Gastrocnemius medialis (tissue), 4 donors: ENCODE measurements at regions not wholly inside any gene's neighbourhood (a gene's known extent, or its start where the extent isn't known, plus 50 kb on each side); places are given as distances from the start of the nearest gene placed in this dataset.

Source experiments
- ATAC-seq, 2 donors: fragments of 150-250 bp; one replicate each; pipeline ENCODE4 v1.9.1; 2016
- DNase-seq, 2 donors: peaks; one replicate each; pipeline ENCODE4 v3.0.0-alpha.2; 2019
- H3K27ac ChIP-seq, 4 donors: fragments of 200-600 bp; sonication (generic); 1 replicate in 1 of 4; 2 replicates in 3 of 4; pipeline ENCODE4 v1.5.1; 2016 to 2018; ENCODE audit warnings: mild to moderate bottlenecking in 2 of 4, moderate library complexity in 1 of 4
- H3K27me3 ChIP-seq, 3 donors: fragments of 200-600 bp; sonication (generic) in 2 of 3; 1 replicate in 1 of 3; 2 replicates in 2 of 3; pipeline versions ENCODE4 v1.5.1 to v1.6.0; 2016 to 2019; ENCODE audit warnings: mild to moderate bottlenecking in 1 of 3, moderate library complexity in 1 of 3
- H3K36me3 ChIP-seq, 2 donors: fragments of 200-600 bp; sonication (generic) in 1 of 2; one replicate each; pipeline ENCODE4 v1.5.1; 2017 to 2018
- H3K4me1 ChIP-seq, 2 donors: fragments of 200-600 bp; sonication (generic) in 1 of 2; one replicate each; pipeline ENCODE4 v1.5.1; 2016 to 2017; ENCODE audit warnings: mild to moderate bottlenecking in 2 of 2
- H3K4me3 ChIP-seq, 4 donors: fragments of 200-600 bp; sonication (generic) in 3 of 4; 1 replicate in 1 of 4; 2 replicates in 3 of 4; pipeline ENCODE4 v1.5.1; 2016 to 2019; ENCODE audit warnings: mild to moderate bottlenecking in 2 of 4
- H3K9me3 ChIP-seq, 3 donors: fragments of 200-600 bp; sonication (generic) in 2 of 3; 1 replicate in 1 of 3; 2 replicates in 2 of 3; pipeline ENCODE4 v1.5.1; 2016 to 2019
- CTCF ChIP-seq, 5 experiments: fragments of 450-650 bp in 3 of 5; fragments of 200-600 bp in 2 of 5; sonication (generic) in 2 of 5; IDR thresholded peaks in 4 of 5; conservative IDR thresholded peaks in 1 of 5; 1 replicate in 4 of 5; 2 replicates in 1 of 5; pipeline ENCODE4 v1.5.1; 2016 to 2019; ENCODE audit warnings: antibody characterized with exemption in 5 of 5, mild to moderate bottlenecking in 3 of 5, moderate library complexity in 3 of 5
- POLR2A ChIP-seq, 2 donors: fragments of 450-650 bp; IDR thresholded peaks; one replicate each; pipeline ENCODE4 v1.6.1; 2017; ENCODE audit warnings: antibody characterized with exemption in 2 of 2, mild to moderate bottlenecking in 2 of 2, moderate library complexity in 2 of 2
- in situ Hi-C, 4 donors: fragments of 200-750 bp; cut with MboI; loops; one replicate each; pipeline versions ENCODE4 v1.15.0 to v1.8.0; 2017; ENCODE audit warnings: low sequenced_read_pairs in 4 of 4
- intact Hi-C: fragments of 100-400 bp; cut with DNase I; formaldehyde crosslinking; loops from one replicate; pipeline ENCODE4 v1.15.1; 2023; ENCODE audit warnings: low total_unique reads

GRCh38 chr2:100752628-100753333 lies 67.2 kb upstream of the NPAS2 start:
- Histone ChIP-seq H3K36me3 (no peaks in the 10 kb centered on the region), H3K9me3 (no peaks in the 10 kb centered on the region), H3K4me1 (peaks cover 0 to 7% of the 10 kb centered on the region in 2 donors), H3K4me3 (no peak overlapping the region), H3K27ac (peak overlapping the region in 1 of 4 donors; percentile 28), H3K27me3 (no peaks in the 10 kb centered on the region)
- in situ Hi-C loops (no loop called here), intact Hi-C loops (loop anchor here (5.0 kb wide), 1 partner anchor 65 kb away; no protein-coding TSS in a partner anchor)
- TF ChIP-seq CTCF (IDR thresholded peaks at IDR 0.05 in 4 of 5, conservative IDR thresholded peaks at IDR 0.05 in 1 of 5) (no peak), POLR2A (IDR thresholded peaks at IDR 0.05) (no peak)
- DNase-seq (no peak), ATAC-seq (peak; percentile 81 to 90)

- Histone ChIP-seq H3K9me3 (no peaks in the 10 kb centered on the region), H3K27ac (no peak overlapping the region), H3K4me1 (peaks cover 0 to 7% of the 10 kb centered on the region in 2 donors), H3K27me3 (no peaks in the 10 kb centered on the region), H3K36me3 (no peaks in the 10 kb centered on the region), H3K4me3 (no peak overlapping the region)
- ATAC-seq (no peak), DNase-seq (no peak)
- in situ Hi-C loops: no loop called here
- no peak for TF ChIP-seq CTCF (IDR thresholded peaks at IDR 0.05 in 4 of 5, conservative IDR thresholded peaks at IDR 0.05 in 1 of 5)
- no peak for TF ChIP-seq POLR2A (IDR thresholded peaks at IDR 0.05)
- intact Hi-C loops: loop anchor here (5.0 kb wide), 1 partner anchor 64 kb away; no protein-coding TSS in a partner anchor
These were observed 66.5 kb upstream of the NPAS2 start for GRCh38 chr2:100753444-100753843.

- Histone ChIP-seq H3K4me3 (no peak overlapping the region), H3K4me1 (peaks cover 0 to 7% of the 10 kb centered on the region in 2 donors), H3K36me3 (no peaks in the 10 kb centered on the region), H3K27ac (no peak overlapping the region), H3K27me3 (no peaks in the 10 kb centered on the region), H3K9me3 (no peaks in the 10 kb centered on the region)
- DNase-seq (no peak), ATAC-seq (no peak)
- TF ChIP-seq CTCF (IDR thresholded peaks at IDR 0.05 in 4 of 5, conservative IDR thresholded peaks at IDR 0.05 in 1 of 5): no peak
- TF ChIP-seq POLR2A (IDR thresholded peaks at IDR 0.05): no peak
- in situ Hi-C loops (no loop called here), intact Hi-C loops (loop anchor here (5.0 kb wide), 1 partner anchor 63 kb away; no protein-coding TSS in a partner anchor)
These were observed 66.1 kb upstream of the NPAS2 start for GRCh38 chr2:100753881-100754280.

GRCh38 chr2:100754951-100755350 lies 65.0 kb upstream of the NPAS2 start:
- in situ Hi-C loops: no loop called here
- peaks cover 0 to 7% of the 10 kb centered on the region in 2 donors for H3K4me1 ChIP-seq
- H3K9me3 ChIP-seq: no peaks in the 10 kb centered on the region
- intact Hi-C loops: loop anchor here (5.0 kb wide), 1 partner anchor 62 kb away; no protein-coding TSS in a partner anchor
- TF ChIP-seq POLR2A (IDR thresholded peaks at IDR 0.05): no peak
- no peak for TF ChIP-seq CTCF (IDR thresholded peaks at IDR 0.05 in 4 of 5, conservative IDR thresholded peaks at IDR 0.05 in 1 of 5)
- H3K36me3 ChIP-seq: no peaks in the 10 kb centered on the region
- H3K4me3 ChIP-seq: no peak overlapping the region
- no peak overlapping the region for H3K27ac ChIP-seq
- H3K27me3 ChIP-seq: no peaks in the 10 kb centered on the region
- peak; percentile 38 to 59 for ATAC-seq
- DNase-seq: peak; percentile 12 to 39
